ENCODE measurements at regions not wholly inside any gene's neighbourhood (a gene's known extent, or its start where the extent isn't known, plus 50 kb on each side); places are given as distances from the start of the nearest gene placed in this dataset.

GRCh38 chr15:62912282-62912681, 130.3 kb upstream of the TPM1 start:
- DNase-seq (ENCODE audit: low read depth in 2 of 2): no peak

GRCh38 chr15:62912808-62913207, 129.7 kb upstream of the TPM1 start:
- DNase-seq (ENCODE audit: low read depth in 2 of 2): no peak

GRCh38 chr15:62913246-62913645, 129.3 kb upstream of the TPM1 start:
- no peak for DNase-seq (ENCODE audit: low read depth in 2 of 2)

- DNase-seq (ENCODE audit: low read depth in 2 of 2): no peak
These were observed 128.0 kb upstream of the TPM1 start for GRCh38 chr15:62914461-62915079.

- no peak for DNase-seq (ENCODE audit: low read depth in 2 of 2)
These were observed 121.7 kb upstream of the TPM1 start for GRCh38 chr15:62920682-62921502.

- no peak for DNase-seq (ENCODE audit: low read depth in 2 of 2)
These were observed 120.0 kb upstream of the TPM1 start for GRCh38 chr15:62922514-62922913.

GRCh38 chr15:62925875-62926274, 116.7 kb upstream of the TPM1 start:
- DNase-seq (ENCODE audit: low read depth in 2 of 2): no peak

GRCh38 chr15:62927196-62927595, 115.4 kb upstream of the TPM1 start:
- no peak for DNase-seq (ENCODE audit: low read depth in 2 of 2)

- DNase-seq (ENCODE audit: low read depth in 2 of 2): no peak
These were observed 114.7 kb upstream of the TPM1 start for GRCh38 chr15:62927836-62928235.

- no peak for DNase-seq (ENCODE audit: low read depth in 2 of 2)
These were observed 114.1 kb upstream of the TPM1 start for GRCh38 chr15:62928242-62928999.

GRCh38 chr15:62929000-62929357, 113.6 kb upstream of the TPM1 start:
- DNase-seq (ENCODE audit: low read depth in 2 of 2): no peak

- no peak for DNase-seq (ENCODE audit: low read depth in 2 of 2)
These were observed 110.9 kb upstream of the TPM1 start for GRCh38 chr15:62931650-62932049.

GRCh38 chr15:62932436-62932835, 110.1 kb upstream of the TPM1 start:
- DNase-seq (ENCODE audit: low read depth in 2 of 2): no peak

- DNase-seq (ENCODE audit: low read depth in 2 of 2): no peak
These were observed 109.2 kb upstream of the TPM1 start for GRCh38 chr15:62933386-62933785.

- no peak for DNase-seq (ENCODE audit: low read depth in 2 of 2)
These were observed 108.1 kb upstream of the TPM1 start for GRCh38 chr15:62934236-62934971.

GRCh38 chr15:62935300-62936081, 107.1 kb upstream of the TPM1 start:
- no peak for DNase-seq (ENCODE audit: low read depth in 2 of 2)

- DNase-seq (ENCODE audit: low read depth in 2 of 2): no peak
These were observed 103.7 kb upstream of the TPM1 start for GRCh38 chr15:62938825-62939224.

- DNase-seq (ENCODE audit: low read depth in 2 of 2): no peak
These were observed 102.3 kb upstream of the TPM1 start for GRCh38 chr15:62940093-62940754.

- DNase-seq (ENCODE audit: low read depth in 2 of 2): peak in 1 of 2 donors; percentile 17
These were observed 101.7 kb upstream of the TPM1 start for GRCh38 chr15:62940755-62941361.

GRCh38 chr15:62941699-62942098, 100.8 kb upstream of the TPM1 start:
- no peak for DNase-seq (ENCODE audit: low read depth in 2 of 2)

Measured in stimulated activated CD4-positive, alpha-beta T cell treated with anti-CD3 and anti-CD28 coated beads, Interleukin-4, amount 100 ng/mL, for 48 hours (primary cell).